A549 (cell line): ENCODE measurements at regions not wholly inside any gene's neighbourhood (a gene's known extent, or its start where the extent isn't known, plus 50 kb on each side); places are given as distances from the start of the nearest gene placed in this dataset.

Experiments used
- CEBPB ChIP-seq, 2 experiments: fragments of >200 bp in 1 of 2; sonication (Bioruptor Twin) in 1 of 2; formaldehyde crosslinking in 1 of 2; IDR thresholded peaks; 2 replicates each; pipeline ENCODE4 v1.6.1; 2012 to 2016
- EP300 ChIP-seq, 2 experiments: fragments of >200 bp; sonication (Bioruptor Twin); formaldehyde crosslinking; IDR thresholded peaks; 2 replicates in 1 of 2; 3 replicates in 1 of 2; pipeline ENCODE4 v1.6.1; 2016 to 2017
- ESRRA ChIP-seq: fragments of 150-350 bp; IDR thresholded peaks from 2 replicates; pipeline ENCODE4 v1.6.1; 2014; ENCODE audit warnings: mild to moderate bottlenecking, low read length, borderline replicate concordance
- HDAC2 ChIP-seq: fragments of 200-600 bp; sonication (generic); IDR thresholded peaks from 2 replicates; pipeline ENCODE4 v1.6.1; 2016
- JUNB ChIP-seq: fragments of >200 bp; sonication (Bioruptor Twin); formaldehyde crosslinking; IDR thresholded peaks from 2 replicates; pipeline ENCODE4 v1.6.1; 2016
- KDM5A ChIP-seq: fragments of 200-600 bp; sonication (generic); IDR thresholded peaks from 2 replicates; pipeline ENCODE4 v1.6.1; 2016; ENCODE audit warnings: antibody characterized with exemption, mild to moderate bottlenecking
- MAFK ChIP-seq: fragments of 450-650 bp; IDR thresholded peaks from 2 replicates; pipeline ENCODE4 v1.6.1; 2014; ENCODE audit not compliant: partially characterized antibody
- PHF8 ChIP-seq: fragments of 200-600 bp; sonication (generic); IDR thresholded peaks from 2 replicates; pipeline ENCODE4 v1.6.1; 2016; ENCODE audit warnings: low read depth, mild to moderate bottlenecking, antibody characterized with exemption, moderate library complexity, borderline replicate concordance
- POLR2A ChIP-seq: IDR thresholded peaks from 2 replicates; pipeline ENCODE4 v1.6.1; 2012; ENCODE audit warnings: mild to moderate bottlenecking, low read length
- POLR2AphosphoS2 ChIP-seq: conservative IDR thresholded peaks from 2 replicates; pipeline ENCODE4 v1.6.1; 2012; ENCODE audit warnings: low read length, improper control_type of control experiment, inconsistent platforms
- RAD21 ChIP-seq, 2 experiments: fragments of >200 bp in 1 of 2; sonication (Bioruptor Twin) in 1 of 2; formaldehyde crosslinking in 1 of 2; IDR thresholded peaks in 1 of 2; conservative IDR thresholded peaks in 1 of 2; 2 replicates in 1 of 2; 3 replicates in 1 of 2; pipeline ENCODE4 v1.6.1; 2012 to 2018; ENCODE audit warnings: inconsistent platforms in 1 of 2
- TF ChIP-seq, protein P1 (sequence below): fragments of >200 bp; sonication (Bioruptor Twin); formaldehyde crosslinking; IDR thresholded peaks from 3 replicates; pipeline ENCODE4 v1.5.1; 2016
- TF ChIP-seq, protein P2 (sequence below): fragments of 200-600 bp; sonication (generic); IDR thresholded peaks from 2 replicates; pipeline ENCODE4 v1.6.1; 2016; ENCODE audit warnings: antibody characterized with exemption, mild to moderate bottlenecking, moderate library complexity

DNA sequence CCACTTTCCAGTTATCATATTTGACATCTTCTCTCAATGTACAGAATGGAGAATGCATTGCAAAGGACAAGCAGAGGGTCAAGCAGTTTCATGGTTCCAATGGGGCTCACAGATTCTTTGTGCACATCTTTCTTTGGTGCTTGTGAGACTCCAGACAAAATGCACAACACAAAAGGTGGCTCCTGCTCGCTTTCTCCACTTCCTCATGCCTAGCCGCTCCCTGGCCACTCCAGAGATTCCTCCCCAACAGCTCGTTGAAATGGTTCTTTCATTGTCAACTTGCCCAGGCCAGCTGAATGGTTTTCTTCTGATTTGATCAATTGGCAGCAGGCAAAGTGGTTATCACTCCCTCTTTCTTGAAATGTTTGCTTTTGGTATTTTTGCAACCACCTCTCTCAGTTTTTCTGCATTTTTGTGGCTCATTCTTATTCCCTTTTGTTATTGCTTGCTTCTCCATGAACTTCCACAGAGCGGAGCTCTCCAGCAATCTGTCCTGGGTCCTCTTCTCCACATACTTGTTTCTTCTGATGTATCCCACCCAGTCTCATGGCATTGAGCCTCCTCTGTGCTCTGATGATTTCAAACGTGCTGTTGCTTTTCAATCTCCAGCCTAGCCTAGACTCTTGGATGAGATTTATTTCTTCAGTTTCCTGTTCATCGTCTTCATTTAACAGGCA is 507.8 kb upstream of the MKI67 start:
- TF ChIP-seq, protein P1, sequence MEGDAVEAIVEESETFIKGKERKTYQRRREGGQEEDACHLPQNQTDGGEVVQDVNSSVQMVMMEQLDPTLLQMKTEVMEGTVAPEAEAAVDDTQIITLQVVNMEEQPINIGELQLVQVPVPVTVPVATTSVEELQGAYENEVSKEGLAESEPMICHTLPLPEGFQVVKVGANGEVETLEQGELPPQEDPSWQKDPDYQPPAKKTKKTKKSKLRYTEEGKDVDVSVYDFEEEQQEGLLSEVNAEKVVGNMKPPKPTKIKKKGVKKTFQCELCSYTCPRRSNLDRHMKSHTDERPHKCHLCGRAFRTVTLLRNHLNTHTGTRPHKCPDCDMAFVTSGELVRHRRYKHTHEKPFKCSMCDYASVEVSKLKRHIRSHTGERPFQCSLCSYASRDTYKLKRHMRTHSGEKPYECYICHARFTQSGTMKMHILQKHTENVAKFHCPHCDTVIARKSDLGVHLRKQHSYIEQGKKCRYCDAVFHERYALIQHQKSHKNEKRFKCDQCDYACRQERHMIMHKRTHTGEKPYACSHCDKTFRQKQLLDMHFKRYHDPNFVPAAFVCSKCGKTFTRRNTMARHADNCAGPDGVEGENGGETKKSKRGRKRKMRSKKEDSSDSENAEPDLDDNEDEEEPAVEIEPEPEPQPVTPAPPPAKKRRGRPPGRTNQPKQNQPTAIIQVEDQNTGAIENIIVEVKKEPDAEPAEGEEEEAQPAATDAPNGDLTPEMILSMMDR: no peak
- TF ChIP-seq CEBPB (IDR thresholded peaks at IDR 0.05) (no peak), KDM5A (no peak), POLR2A (no peak), EP300 (IDR thresholded peaks at IDR 0.05) (no peak), JUNB (no peak), ESRRA (no peak), PHF8 (no peak), POLR2AphosphoS2 (no peak), HDAC2 (no peak), RAD21 (conservative IDR thresholded peaks at IDR 0.05 in 1 of 2, IDR thresholded peaks at IDR 0.05 in 1 of 2) (no peak), MAFK (no peak)
- TF ChIP-seq, protein P2, sequence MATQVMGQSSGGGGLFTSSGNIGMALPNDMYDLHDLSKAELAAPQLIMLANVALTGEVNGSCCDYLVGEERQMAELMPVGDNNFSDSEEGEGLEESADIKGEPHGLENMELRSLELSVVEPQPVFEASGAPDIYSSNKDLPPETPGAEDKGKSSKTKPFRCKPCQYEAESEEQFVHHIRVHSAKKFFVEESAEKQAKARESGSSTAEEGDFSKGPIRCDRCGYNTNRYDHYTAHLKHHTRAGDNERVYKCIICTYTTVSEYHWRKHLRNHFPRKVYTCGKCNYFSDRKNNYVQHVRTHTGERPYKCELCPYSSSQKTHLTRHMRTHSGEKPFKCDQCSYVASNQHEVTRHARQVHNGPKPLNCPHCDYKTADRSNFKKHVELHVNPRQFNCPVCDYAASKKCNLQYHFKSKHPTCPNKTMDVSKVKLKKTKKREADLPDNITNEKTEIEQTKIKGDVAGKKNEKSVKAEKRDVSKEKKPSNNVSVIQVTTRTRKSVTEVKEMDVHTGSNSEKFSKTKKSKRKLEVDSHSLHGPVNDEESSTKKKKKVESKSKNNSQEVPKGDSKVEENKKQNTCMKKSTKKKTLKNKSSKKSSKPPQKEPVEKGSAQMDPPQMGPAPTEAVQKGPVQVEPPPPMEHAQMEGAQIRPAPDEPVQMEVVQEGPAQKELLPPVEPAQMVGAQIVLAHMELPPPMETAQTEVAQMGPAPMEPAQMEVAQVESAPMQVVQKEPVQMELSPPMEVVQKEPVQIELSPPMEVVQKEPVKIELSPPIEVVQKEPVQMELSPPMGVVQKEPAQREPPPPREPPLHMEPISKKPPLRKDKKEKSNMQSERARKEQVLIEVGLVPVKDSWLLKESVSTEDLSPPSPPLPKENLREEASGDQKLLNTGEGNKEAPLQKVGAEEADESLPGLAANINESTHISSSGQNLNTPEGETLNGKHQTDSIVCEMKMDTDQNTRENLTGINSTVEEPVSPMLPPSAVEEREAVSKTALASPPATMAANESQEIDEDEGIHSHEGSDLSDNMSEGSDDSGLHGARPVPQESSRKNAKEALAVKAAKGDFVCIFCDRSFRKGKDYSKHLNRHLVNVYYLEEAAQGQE: no peak
